GM12873 (cell line): ENCODE measurements at regions not wholly inside any gene's neighbourhood (a gene's known extent, or its start where the extent isn't known, plus 50 kb on each side); places are given as distances from the start of the nearest gene placed in this dataset.

Experiments
- TF ChIP-seq, protein P1 (sequence below): IDR thresholded peaks from 2 replicates; pipeline ENCODE4 v1.5.1; 2012; ENCODE audit warnings: low read depth, mild to moderate bottlenecking, moderate library complexity, low read length, control low read depth; ENCODE audit not compliant: insufficient read depth; ENCODE audit errors: missing control alignments

DNA sequence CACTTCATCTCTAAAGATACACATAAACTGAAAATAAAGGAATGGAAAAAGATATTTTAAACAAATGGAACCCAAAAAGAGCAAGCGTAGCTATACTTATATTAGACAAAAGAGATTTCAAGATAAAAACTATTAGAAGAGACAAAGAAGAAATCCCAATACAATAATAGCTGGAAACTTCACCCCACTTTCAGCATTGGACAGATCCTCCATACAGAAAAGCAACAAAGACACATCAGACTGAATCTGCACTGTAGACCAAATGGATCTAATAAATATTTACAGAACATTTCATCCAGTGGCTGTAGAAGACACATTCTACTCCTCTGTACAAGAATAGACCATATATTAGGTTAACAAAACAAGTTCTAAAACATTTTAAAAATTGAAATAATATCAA is 117.6 kb upstream of the PDE3A start:
- TF ChIP-seq, protein P1, sequence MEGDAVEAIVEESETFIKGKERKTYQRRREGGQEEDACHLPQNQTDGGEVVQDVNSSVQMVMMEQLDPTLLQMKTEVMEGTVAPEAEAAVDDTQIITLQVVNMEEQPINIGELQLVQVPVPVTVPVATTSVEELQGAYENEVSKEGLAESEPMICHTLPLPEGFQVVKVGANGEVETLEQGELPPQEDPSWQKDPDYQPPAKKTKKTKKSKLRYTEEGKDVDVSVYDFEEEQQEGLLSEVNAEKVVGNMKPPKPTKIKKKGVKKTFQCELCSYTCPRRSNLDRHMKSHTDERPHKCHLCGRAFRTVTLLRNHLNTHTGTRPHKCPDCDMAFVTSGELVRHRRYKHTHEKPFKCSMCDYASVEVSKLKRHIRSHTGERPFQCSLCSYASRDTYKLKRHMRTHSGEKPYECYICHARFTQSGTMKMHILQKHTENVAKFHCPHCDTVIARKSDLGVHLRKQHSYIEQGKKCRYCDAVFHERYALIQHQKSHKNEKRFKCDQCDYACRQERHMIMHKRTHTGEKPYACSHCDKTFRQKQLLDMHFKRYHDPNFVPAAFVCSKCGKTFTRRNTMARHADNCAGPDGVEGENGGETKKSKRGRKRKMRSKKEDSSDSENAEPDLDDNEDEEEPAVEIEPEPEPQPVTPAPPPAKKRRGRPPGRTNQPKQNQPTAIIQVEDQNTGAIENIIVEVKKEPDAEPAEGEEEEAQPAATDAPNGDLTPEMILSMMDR = no peak

DNA sequence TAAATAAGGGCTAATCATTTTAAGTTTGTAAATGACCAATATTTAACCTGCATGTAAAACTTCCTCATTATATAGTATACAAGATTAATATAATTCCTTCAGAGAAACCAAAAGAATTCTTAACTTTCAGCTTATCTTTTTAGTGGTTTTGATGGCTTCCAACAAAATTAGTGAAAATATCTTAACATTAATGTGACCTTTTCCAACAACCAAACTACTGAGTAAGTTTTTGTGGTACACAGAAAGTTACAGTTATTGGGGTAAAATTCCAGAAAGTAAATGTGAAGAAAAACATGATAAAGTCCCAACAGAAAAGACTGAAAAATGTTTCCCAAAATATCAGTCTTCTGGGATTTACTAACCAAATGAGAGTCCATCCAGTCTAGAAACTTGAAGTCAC is 111.0 kb upstream of the PDE3A start:
- TF ChIP-seq, protein P1 = no peak

DNA sequence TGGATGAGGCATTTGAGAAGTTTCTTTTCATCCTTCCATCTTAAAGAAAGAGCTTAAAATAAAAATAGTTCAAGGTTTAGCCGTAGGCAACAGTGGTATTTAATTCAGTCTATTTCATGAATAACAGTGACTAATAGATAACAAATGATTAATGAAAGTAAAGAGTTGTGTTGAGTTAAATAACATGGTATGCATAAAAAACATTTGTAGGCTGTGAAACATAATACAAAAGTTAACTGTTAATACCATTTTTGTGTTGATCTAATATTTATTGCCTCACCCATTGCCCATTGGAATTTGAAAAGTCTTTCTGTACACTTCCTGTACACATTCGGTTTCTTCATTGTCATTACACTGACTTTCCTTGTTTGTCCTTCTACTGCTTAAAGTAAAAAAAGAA is 108.6 kb upstream of the PDE3A start:
- TF ChIP-seq, protein P1 = no peak

DNA sequence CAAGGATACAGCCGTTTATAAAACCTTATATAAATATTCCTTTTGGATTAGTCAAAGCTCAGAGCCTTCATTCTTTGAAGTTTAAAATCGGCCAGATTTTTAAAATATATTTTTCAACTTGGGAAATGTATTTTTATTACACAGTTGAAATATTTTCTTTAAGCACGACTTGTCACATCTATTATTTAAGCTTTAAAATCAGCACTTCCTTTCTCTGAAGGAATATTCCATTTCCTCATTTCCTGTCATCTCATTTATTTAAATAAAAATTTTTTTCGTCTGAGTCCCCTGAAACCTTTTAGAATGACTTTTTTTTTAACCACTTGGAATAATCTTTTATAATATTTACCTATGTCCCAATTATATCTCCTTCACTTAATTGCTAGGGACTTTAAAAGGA is 107.5 kb upstream of the PDE3A start:
- TF ChIP-seq, protein P1 = no peak

DNA sequence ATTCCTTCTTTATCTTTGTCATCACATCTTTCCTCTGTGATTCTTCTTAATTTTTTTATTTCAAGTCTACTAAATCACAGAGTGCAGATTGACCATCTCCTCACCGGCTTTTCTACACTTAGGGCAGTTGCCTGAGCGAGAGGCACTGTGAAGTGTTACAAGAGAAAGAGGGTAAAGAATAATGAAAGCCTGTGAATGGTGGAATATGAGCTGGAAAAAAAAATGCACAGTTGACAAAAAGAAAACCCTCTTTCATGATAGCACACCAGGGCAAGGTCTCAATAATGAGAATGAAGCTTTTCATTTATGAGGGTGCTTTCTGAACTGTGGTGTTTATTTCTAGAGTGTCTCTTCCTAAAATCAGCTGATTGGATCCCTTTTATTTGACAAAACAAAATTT is 106.2 kb upstream of the PDE3A start:
- TF ChIP-seq, protein P1 = no peak

DNA sequence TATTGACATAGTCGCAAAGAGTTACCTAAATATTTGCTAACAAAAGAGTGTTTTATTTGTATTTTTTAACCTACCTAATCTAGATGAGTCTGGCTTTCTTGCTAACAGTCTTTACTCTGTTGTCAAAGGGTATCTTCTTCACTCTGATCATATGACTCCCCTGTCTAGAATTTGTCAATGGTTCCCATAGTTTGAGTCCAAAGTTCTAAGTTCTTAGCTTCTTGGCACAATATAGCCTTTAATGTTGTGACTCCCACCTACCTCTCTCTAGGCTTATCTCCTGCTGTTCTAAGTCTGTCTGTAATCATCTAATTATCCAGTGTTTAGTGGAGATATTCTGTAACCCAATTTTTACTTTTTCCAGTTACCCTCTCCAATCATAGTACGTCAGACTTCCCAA is 104.3 kb upstream of the PDE3A start:
- TF ChIP-seq, protein P1 = no peak

DNA sequence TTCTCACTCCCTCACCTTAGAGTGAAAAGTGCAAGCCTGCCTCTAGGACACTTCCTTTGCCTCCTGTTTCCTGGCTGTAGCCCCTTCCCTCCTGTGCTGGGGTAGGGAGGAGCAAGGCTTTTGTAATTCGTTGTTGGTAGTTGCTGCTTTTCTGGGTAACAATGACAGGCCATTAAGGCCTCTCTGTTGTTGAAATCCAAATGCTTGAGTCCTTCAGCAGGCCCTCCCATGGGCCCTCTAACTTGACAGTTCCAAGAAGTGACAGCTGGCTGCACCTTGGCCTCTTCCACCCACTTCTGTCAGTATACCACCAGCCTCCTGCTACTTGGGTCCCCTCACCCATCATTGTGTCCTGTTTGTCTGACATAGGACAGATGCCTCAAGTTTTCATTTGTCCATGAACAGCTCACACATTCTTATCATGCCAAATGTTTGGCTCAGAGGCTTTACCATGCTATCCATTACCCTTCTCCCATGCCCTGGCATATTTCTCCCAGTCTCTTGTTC is 103.7 kb upstream of the PDE3A start:
- TF ChIP-seq, protein P1 = no peak
